WTC11 (cell line): ENCODE measurements at regions not wholly inside any gene's neighbourhood (a gene's known extent, or its start where the extent isn't known, plus 50 kb on each side); places are given as distances from the start of the nearest gene placed in this dataset.

Experiments
- ATAC-seq: fragments of 200-7000 bp; cut with Tn5 transposase; 2 replicates; pipeline ENCODE4 v1.10.0; 2021; ENCODE audit warnings: mild to moderate bottlenecking, moderate library complexity
- CTCF ChIA-PET: fragments of 300-600 bp; sonication (Branson Sonifier 250); formaldehyde crosslinking; loops from one replicate; lab custom pipeline; 2021; ENCODE audit warnings: antibody characterized with exemption; lab: Charles Lee
- POLR2A ChIA-PET: fragments of 350-600 bp; sonication (Branson Sonifier 250); formaldehyde crosslinking; loops from one replicate; lab custom pipeline; 2021; ENCODE audit warnings: antibody characterized with exemption; lab: Charles Lee
- DNase-seq: peaks from one replicate; pipeline ENCODE4 v3.0.0; 2021; ENCODE audit warnings: low spot score
- H3K27ac Mint-ChIP-seq: 2 replicates; pipeline ENCODE4 v1.8.0; 2021; ENCODE audit warnings: mixed read lengths
- H3K27me3 Mint-ChIP-seq: 2 replicates; pipeline ENCODE4 v1.8.0; 2021; ENCODE audit warnings: low read depth, mild to moderate bottlenecking, moderate library complexity, mixed read lengths
- H3K36me3 Mint-ChIP-seq: 2 replicates; pipeline ENCODE4 v1.8.0; 2021; ENCODE audit warnings: mixed read lengths
- H3K4me1 Mint-ChIP-seq: 2 replicates; pipeline ENCODE4 v1.8.0; 2022; ENCODE audit warnings: mixed read lengths
- H3K4me3 Mint-ChIP-seq: 2 replicates; pipeline ENCODE4 v1.8.0; 2021; ENCODE audit warnings: mild to moderate bottlenecking, moderate library complexity, mixed read lengths
- H3K9me3 Mint-ChIP-seq: 2 replicates; pipeline ENCODE4 v1.8.0; 2021; ENCODE audit warnings: mixed read lengths
- GABPB1 ChIP-seq: sonication (generic); formaldehyde crosslinking; IDR thresholded peaks from 2 replicates; pipeline ENCODE4 v1.8.1; 2023; ENCODE audit warnings: mild to moderate bottlenecking, missing genetic modification reagents
- GTF2I ChIP-seq: fragments of 250-450 bp; sonication (Bioruptor Pico); conservative IDR thresholded peaks from 2 replicates; pipeline ENCODE4 v1.4.0; 2021; ENCODE audit warnings: mild to moderate bottlenecking
- JUN ChIP-seq: sonication (generic); formaldehyde crosslinking; IDR thresholded peaks from 2 replicates; pipeline ENCODE4 v1.8.0; 2023; ENCODE audit warnings: mild to moderate bottlenecking, missing genetic modification reagents
- NFE2L1 ChIP-seq: sonication (generic); formaldehyde crosslinking; IDR thresholded peaks from 2 replicates; pipeline ENCODE4 v1.8.1; 2023; ENCODE audit warnings: missing genetic modification reagents
- NR3C1 ChIP-seq: sonication (generic); formaldehyde crosslinking; conservative IDR thresholded peaks from 2 replicates; pipeline ENCODE4 v1.8.1; 2023; ENCODE audit warnings: low read depth, mild to moderate bottlenecking, missing genetic modification reagents
- SOX15 ChIP-seq: fragments of 250-450 bp; sonication (Bioruptor Pico); IDR thresholded peaks from 2 replicates; pipeline ENCODE4 v1.9.0; 2021; ENCODE audit warnings: mild to moderate bottlenecking
- TP53 ChIP-seq: sonication (generic); formaldehyde crosslinking; IDR thresholded peaks from 2 replicates; pipeline ENCODE4 v1.8.1; 2023; ENCODE audit warnings: mild to moderate bottlenecking, missing genetic modification reagents
- ZNF232 ChIP-seq: sonication (generic); formaldehyde crosslinking; IDR thresholded peaks from 2 replicates; pipeline ENCODE4 v1.8.0; 2022; ENCODE audit warnings: mild to moderate bottlenecking, missing genetic modification reagents
- ZNF281 ChIP-seq: sonication (generic); formaldehyde crosslinking; IDR thresholded peaks from 2 replicates; pipeline ENCODE4 v1.8.0; 2023; ENCODE audit warnings: mild to moderate bottlenecking, missing genetic modification reagents
- ZNF317 ChIP-seq: sonication (generic); formaldehyde crosslinking; IDR thresholded peaks from 2 replicates; pipeline ENCODE4 v1.8.1; 2023; ENCODE audit warnings: low read depth, mild to moderate bottlenecking, moderate library complexity, missing genetic modification reagents, borderline replicate concordance
- ZNF425 ChIP-seq: fragments of 250-450 bp; sonication (Bioruptor Pico); conservative IDR thresholded peaks from 2 replicates; pipeline ENCODE4 v1.9.0; 2021; ENCODE audit warnings: mild to moderate bottlenecking
- ZNF512 ChIP-seq: sonication (generic); formaldehyde crosslinking; IDR thresholded peaks from 2 replicates; pipeline ENCODE4 v1.8.1; 2022; ENCODE audit warnings: missing genetic modification reagents, borderline replicate concordance
- ZNF532 ChIP-seq: fragments of 250-450 bp; sonication (Bioruptor Pico); IDR thresholded peaks from 2 replicates; pipeline ENCODE4 v1.9.0; 2021; ENCODE audit warnings: mild to moderate bottlenecking, borderline replicate concordance
- TF ChIP-seq, protein P1 (sequence below): fragments of 250-450 bp; sonication (Bioruptor Pico); IDR thresholded peaks from 2 replicates; pipeline ENCODE4 v2.1.2; 2022; ENCODE audit warnings: mild to moderate bottlenecking, moderate library complexity
- TF ChIP-seq, protein P2 (sequence below): sonication (generic); formaldehyde crosslinking; IDR thresholded peaks from 2 replicates; pipeline ENCODE4 v1.8.0; 2023; ENCODE audit warnings: missing genetic modification reagents
- TF ChIP-seq, protein P3 (sequence below): sonication (generic); formaldehyde crosslinking; IDR thresholded peaks from 2 replicates; pipeline ENCODE4 v1.8.1; 2022; ENCODE audit warnings: low read depth, missing genetic modification reagents, borderline replicate concordance
- TF ChIP-seq, protein P4 (sequence below): fragments of 200-600 bp; IDR thresholded peaks from 2 replicates; pipeline ENCODE4 v1.8.0; 2022; ENCODE audit warnings: antibody characterized with exemption

DNA sequence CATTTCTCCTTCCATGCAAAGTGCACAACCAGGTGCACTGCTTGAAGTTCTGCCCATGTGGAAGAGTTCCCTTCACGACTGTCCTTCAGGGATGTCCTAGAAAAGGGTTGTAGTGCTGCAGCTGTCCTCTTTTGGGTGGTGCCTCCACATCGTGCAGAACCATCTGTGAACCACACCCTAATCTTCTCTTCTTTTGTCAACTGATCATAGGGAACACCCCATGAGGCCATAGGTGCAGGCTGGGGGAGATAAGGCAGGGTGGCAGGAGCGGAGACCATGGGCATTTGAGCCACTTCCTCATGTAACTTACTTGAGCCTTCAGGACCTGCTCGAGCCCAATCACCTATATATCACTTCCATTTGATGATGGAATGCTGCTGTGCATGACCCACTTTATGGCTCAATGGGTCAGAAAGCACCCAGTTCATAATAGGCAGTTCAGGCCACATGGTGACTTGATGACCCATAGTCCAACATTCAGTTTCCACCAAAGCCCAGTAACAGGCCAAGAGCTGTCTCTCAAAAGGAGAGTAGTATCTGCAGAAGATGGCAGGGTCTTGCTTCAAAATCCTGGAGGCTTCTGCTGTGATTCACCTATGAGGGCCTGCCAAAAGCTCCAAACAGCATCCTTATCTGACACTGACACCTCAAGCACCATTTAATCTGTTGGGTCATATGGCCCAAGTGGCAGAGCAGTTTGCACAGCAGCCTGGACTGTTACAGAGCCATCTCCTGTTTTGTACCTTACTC lies 84.7 kb upstream of the CYRIA start:
- CTCF ChIA-PET: no interaction called here

More for the DNA sequence above, 84.7 kb upstream of the CYRIA start:
- no peak for DNase-seq
- no peaks in the 10 kb centered on the region for H3K36me3 Mint-ChIP-seq
- H3K27me3 Mint-ChIP-seq: no peaks in the 10 kb centered on the region
- H3K4me3 Mint-ChIP-seq: no peak overlapping the region
- POLR2A ChIA-PET: no interaction called here
- no peak overlapping the region for H3K27ac Mint-ChIP-seq
- no peak for ATAC-seq
- TF ChIP-seq NR3C1 (no peak), ZNF425 (CRISPR knock-in tag) (no peak), ZNF232 (CRISPR knock-in tag) (no peak), ZNF281 (no peak), TP53 (CRISPR knock-in tag) (no peak), GTF2I (CRISPR knock-in tag) (no peak), JUN (CRISPR knock-in tag) (no peak), NFE2L1 (no peak), SOX15 (CRISPR knock-in tag) (no peak), ZNF532 (CRISPR knock-in tag) (no peak), ZNF317 (CRISPR knock-in tag) (no peak), GABPB1 (CRISPR knock-in tag) (no peak), ZNF512 (CRISPR knock-in tag) (no peak)
- TF ChIP-seq, protein P1, sequence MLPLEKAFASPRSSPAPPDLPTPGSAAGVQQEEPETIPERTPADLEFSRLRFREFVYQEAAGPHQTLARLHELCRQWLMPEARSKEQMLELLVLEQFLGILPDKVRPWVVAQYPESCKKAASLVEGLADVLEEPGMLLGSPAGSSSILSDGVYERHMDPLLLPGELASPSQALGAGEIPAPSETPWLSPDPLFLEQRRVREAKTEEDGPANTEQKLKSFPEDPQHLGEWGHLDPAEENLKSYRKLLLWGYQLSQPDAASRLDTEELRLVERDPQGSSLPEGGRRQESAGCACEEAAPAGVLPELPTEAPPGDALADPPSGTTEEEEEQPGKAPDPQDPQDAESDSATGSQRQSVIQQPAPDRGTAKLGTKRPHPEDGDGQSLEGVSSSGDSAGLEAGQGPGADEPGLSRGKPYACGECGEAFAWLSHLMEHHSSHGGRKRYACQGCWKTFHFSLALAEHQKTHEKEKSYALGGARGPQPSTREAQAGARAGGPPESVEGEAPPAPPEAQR: no peak
- TF ChIP-seq, protein P2, sequence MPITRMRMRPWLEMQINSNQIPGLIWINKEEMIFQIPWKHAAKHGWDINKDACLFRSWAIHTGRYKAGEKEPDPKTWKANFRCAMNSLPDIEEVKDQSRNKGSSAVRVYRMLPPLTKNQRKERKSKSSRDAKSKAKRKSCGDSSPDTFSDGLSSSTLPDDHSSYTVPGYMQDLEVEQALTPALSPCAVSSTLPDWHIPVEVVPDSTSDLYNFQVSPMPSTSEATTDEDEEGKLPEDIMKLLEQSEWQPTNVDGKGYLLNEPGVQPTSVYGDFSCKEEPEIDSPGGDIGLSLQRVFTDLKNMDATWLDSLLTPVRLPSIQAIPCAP (CRISPR knock-in tag): no peak
- TF ChIP-seq, protein P3, sequence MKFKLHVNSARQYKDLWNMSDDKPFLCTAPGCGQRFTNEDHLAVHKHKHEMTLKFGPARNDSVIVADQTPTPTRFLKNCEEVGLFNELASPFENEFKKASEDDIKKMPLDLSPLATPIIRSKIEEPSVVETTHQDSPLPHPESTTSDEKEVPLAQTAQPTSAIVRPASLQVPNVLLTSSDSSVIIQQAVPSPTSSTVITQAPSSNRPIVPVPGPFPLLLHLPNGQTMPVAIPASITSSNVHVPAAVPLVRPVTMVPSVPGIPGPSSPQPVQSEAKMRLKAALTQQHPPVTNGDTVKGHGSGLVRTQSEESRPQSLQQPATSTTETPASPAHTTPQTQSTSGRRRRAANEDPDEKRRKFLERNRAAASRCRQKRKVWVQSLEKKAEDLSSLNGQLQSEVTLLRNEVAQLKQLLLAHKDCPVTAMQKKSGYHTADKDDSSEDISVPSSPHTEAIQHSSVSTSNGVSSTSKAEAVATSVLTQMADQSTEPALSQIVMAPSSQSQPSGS: no peak
- TF ChIP-seq, protein P4, sequence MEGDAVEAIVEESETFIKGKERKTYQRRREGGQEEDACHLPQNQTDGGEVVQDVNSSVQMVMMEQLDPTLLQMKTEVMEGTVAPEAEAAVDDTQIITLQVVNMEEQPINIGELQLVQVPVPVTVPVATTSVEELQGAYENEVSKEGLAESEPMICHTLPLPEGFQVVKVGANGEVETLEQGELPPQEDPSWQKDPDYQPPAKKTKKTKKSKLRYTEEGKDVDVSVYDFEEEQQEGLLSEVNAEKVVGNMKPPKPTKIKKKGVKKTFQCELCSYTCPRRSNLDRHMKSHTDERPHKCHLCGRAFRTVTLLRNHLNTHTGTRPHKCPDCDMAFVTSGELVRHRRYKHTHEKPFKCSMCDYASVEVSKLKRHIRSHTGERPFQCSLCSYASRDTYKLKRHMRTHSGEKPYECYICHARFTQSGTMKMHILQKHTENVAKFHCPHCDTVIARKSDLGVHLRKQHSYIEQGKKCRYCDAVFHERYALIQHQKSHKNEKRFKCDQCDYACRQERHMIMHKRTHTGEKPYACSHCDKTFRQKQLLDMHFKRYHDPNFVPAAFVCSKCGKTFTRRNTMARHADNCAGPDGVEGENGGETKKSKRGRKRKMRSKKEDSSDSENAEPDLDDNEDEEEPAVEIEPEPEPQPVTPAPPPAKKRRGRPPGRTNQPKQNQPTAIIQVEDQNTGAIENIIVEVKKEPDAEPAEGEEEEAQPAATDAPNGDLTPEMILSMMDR: no peak
- H3K4me1 Mint-ChIP-seq: no peaks in the 10 kb centered on the region
- H3K9me3 Mint-ChIP-seq: no peaks in the 10 kb centered on the region
